ENCODE measurements at regions not wholly inside any gene's neighbourhood (a gene's known extent, or its start where the extent isn't known, plus 50 kb on each side); places are given as distances from the start of the nearest gene placed in this dataset.
"Not testable (repeated sequence)": the region's sequence is repeated elsewhere in the genome, so short reads cannot be mapped to it uniquely, and the experiment has no call there.

GRCh38 chrY:8034673-8035072 lies 1123.1 kb upstream of the AMELY start:
- no peak for DNase-seq
- no peak overlapping the region for H3K27ac ChIP-seq (replicated peaks)
- no peaks in the 10 kb centered on the region for H3K36me3 ChIP-seq
- no peaks in the 10 kb centered on the region for H3K27me3 ChIP-seq (ENCODE audit: low read depth)
- no peaks in the 10 kb centered on the region for H3K4me1 ChIP-seq
- intact Hi-C loops (cut with micrococcal nuclease): no loop called here
- H3K4me3 ChIP-seq: no peak overlapping the region
- no peaks in the 10 kb centered on the region for H3K9me3 ChIP-seq (replicated peaks)
- no peak for TF ChIP-seq CTCF (IDR thresholded peaks at IDR 0.05; ENCODE audit: borderline replicate concordance)

GRCh38 chrY:8033200-8033599 lies 1121.6 kb upstream of the AMELY start:
- no peaks in the 10 kb centered on the region for H3K27me3 ChIP-seq (ENCODE audit: low read depth)
- no peak for DNase-seq
- H3K36me3 ChIP-seq: no peaks in the 10 kb centered on the region
- TF ChIP-seq CTCF (IDR thresholded peaks at IDR 0.05; ENCODE audit: borderline replicate concordance): no peak
- H3K27ac ChIP-seq (replicated peaks): no peak overlapping the region
- H3K4me1 ChIP-seq: no peaks in the 10 kb centered on the region
- no peak overlapping the region for H3K4me3 ChIP-seq
- no peaks in the 10 kb centered on the region for H3K9me3 ChIP-seq (replicated peaks)
- intact Hi-C loops (cut with micrococcal nuclease): no loop called here

DNA sequence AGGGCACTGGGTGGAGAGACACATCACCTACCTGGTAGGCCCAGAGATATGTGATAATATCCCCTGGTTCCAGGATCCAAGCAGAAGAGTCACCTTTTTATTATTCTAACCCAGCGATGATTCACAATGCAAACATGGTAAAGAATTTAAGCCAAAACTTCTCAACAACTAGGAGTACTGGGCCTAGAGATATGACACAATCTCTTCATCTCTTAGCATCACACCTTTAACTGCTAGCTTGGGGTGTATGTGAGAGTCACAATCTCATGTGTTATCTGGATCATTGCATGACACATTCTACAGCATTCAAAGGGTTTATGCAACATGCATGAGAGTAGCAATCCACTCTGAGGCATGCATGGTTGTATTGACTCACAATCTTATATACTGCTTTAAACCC lies 1109.0 kb upstream of the AMELY start:
- no peak overlapping the region for H3K27ac ChIP-seq (replicated peaks)
- no peak overlapping the region for H3K4me3 ChIP-seq
- no peaks in the 10 kb centered on the region for H3K27me3 ChIP-seq (ENCODE audit: low read depth)
- DNase-seq: no peak
- H3K9me3 ChIP-seq (replicated peaks): no peaks in the 10 kb centered on the region
- TF ChIP-seq CTCF (IDR thresholded peaks at IDR 0.05; ENCODE audit: borderline replicate concordance): no peak
- no peaks in the 10 kb centered on the region for H3K36me3 ChIP-seq
- H3K4me1 ChIP-seq: no peaks in the 10 kb centered on the region
- intact Hi-C loops (cut with micrococcal nuclease): no loop called here

DNA sequence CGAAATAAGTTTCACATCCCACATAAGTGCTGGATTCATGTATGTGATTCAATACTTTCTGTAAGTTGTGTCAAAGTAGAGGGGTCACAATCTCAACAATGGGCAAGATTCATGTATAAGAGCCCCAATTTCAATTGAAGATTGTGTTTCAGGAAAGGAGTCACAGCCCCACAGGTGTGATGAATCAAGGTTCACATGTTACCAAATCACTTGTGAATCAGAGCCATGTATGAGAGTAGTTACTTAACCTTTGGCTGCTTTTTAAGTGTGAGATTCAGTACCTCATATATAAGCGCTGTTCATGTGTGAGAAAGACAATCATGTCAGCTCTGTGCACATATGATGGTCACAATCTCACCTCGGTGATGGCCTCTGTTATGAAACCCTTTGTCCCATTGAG lies 1100.0 kb upstream of the AMELY start:
- intact Hi-C loops (cut with micrococcal nuclease): no loop called here
- Histone ChIP-seq H3K9me3 (replicated peaks) (no peaks in the 10 kb centered on the region), H3K36me3 (no peaks in the 10 kb centered on the region), H3K4me1 (no peaks in the 10 kb centered on the region), H3K4me3 (no peak overlapping the region), H3K27ac (replicated peaks) (no peak overlapping the region), H3K27me3 (ENCODE audit: low read depth) (no peaks in the 10 kb centered on the region)
- no peak for TF ChIP-seq CTCF (IDR thresholded peaks at IDR 0.05; ENCODE audit: borderline replicate concordance)
- no peak for DNase-seq

- no peak overlapping the region for H3K4me3 ChIP-seq
- H3K36me3 ChIP-seq: no peaks in the 10 kb centered on the region
- H3K27me3 ChIP-seq (ENCODE audit: low read depth): no peaks in the 10 kb centered on the region
- no peaks in the 10 kb centered on the region for H3K4me1 ChIP-seq
- H3K27ac ChIP-seq (replicated peaks): no peak overlapping the region
- TF ChIP-seq CTCF (IDR thresholded peaks at IDR 0.05; ENCODE audit: borderline replicate concordance): no peak
- intact Hi-C loops (cut with micrococcal nuclease): no loop called here
- H3K9me3 ChIP-seq (replicated peaks): peaks cover 4% of the 10 kb centered on the region
- DNase-seq: no peak
These were observed 1092.6 kb upstream of the AMELY start for GRCh38 chrY:8004196-8004595.

DNA sequence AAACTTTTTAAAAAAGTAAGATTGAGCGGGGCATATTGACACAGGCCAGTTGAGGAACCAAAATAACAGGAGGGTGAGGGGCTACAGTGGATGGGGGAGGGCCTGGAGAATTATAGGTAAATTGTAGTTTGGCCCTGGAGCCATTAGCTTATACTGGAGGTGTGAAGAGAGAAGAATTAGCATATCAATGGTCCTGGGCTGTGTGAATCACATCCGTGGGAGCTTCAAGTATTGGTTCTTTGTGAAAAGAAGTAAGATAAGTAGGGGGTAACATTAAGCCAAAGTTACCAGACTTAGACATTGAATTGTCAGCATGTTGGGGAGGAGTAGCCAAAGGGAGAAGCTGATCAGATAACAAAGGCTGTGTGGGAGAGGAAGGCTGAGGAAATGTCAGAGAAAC lies 1085.2 kb upstream of the AMELY start:
- Histone ChIP-seq H3K27me3 (ENCODE audit: low read depth) (no peaks in the 10 kb centered on the region), H3K27ac (replicated peaks) (no peak overlapping the region), H3K4me3 (no peak overlapping the region), H3K4me1 (no peaks in the 10 kb centered on the region), H3K9me3 (replicated peaks) (peaks cover 4% of the 10 kb centered on the region), H3K36me3 (no peaks in the 10 kb centered on the region)
- no peak for TF ChIP-seq CTCF (IDR thresholded peaks at IDR 0.05; ENCODE audit: borderline replicate concordance)
- no peak for DNase-seq
- intact Hi-C loops (cut with micrococcal nuclease): no loop called here

DNA sequence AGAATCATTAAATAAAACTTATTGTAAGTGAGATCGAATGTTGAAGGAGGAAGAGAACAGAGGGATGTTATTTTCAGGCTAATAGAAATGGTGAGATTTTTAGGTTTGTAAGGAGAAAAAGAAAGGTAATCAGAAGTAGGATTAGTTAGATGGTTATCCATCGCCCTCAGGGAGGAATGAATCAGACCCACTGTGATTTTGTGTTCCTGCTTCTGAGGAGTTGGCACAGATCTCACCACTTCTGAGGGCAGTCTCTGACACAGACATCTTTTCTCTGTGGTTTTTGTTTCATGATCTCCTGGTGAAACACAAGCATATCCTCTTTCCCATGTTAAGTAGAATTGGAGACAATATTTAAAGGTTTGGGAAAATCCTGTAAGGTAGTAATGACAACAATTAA lies 1083.2 kb upstream of the AMELY start:
- H3K27me3 ChIP-seq (ENCODE audit: low read depth); intact Hi-C loops (cut with micrococcal nuclease); DNase-seq; H3K27ac ChIP-seq (replicated peaks); H3K4me3 ChIP-seq; H3K9me3 ChIP-seq (replicated peaks); H3K4me1 ChIP-seq; H3K36me3 ChIP-seq: not testable (repeated sequence)
